HG03575 (cell line): ENCODE measurements at regions not wholly inside any gene's neighbourhood (a gene's known extent, or its start where the extent isn't known, plus 50 kb on each side); places are given as distances from the start of the nearest gene placed in this dataset.

Source experiments
- ATAC-seq: cut with Tn5 transposase; IDR thresholded peaks from one replicate; pipeline ENCODE4 v1.9.1; 2021; ENCODE audit not compliant: unreplicated experiment, insufficient number of reproducible peaks, low FRiP score; ENCODE audit errors: extremely low read depth

GRCh38 chr18:44187090-44187489 is 493.6 kb upstream of the SETBP1 start:
- ATAC-seq, result no peak

- ATAC-seq, result no peak
Measured at GRCh38 chr18:44195394-44196140, 485.1 kb upstream of the SETBP1 start.

- ATAC-seq, result no peak
Measured at GRCh38 chr18:44197832-44198611, 482.7 kb upstream of the SETBP1 start.

- no peak for ATAC-seq
Measured at GRCh38 chr18:44198612-44199284, 481.9 kb upstream of the SETBP1 start.

- no peak for ATAC-seq
Measured at GRCh38 chr18:44213293-44213692, 467.4 kb upstream of the SETBP1 start.

GRCh38 chr18:44214396-44214795 is 466.3 kb upstream of the SETBP1 start:
- ATAC-seq, result no peak

- ATAC-seq, result no peak
Measured at GRCh38 chr18:44216169-44216568, 464.5 kb upstream of the SETBP1 start.

GRCh38 chr18:44227501-44227900 is 453.2 kb upstream of the SETBP1 start:
- ATAC-seq, result no peak

GRCh38 chr18:44229693-44230108 is 451.0 kb upstream of the SETBP1 start:
- ATAC-seq, result no peak

GRCh38 chr18:44231936-44232335 is 448.8 kb upstream of the SETBP1 start:
- ATAC-seq, result no peak

GRCh38 chr18:44232500-44232899 is 448.2 kb upstream of the SETBP1 start:
- no peak for ATAC-seq

GRCh38 chr18:44238454-44238853 is 442.2 kb upstream of the SETBP1 start:
- ATAC-seq, result no peak

- ATAC-seq, result no peak
Measured at GRCh38 chr18:44238911-44239310, 441.8 kb upstream of the SETBP1 start.

- no peak for ATAC-seq
Measured at GRCh38 chr18:44241020-44241419, 439.7 kb upstream of the SETBP1 start.

GRCh38 chr18:44245019-44245418 is 435.7 kb upstream of the SETBP1 start:
- ATAC-seq, result no peak

GRCh38 chr18:44246001-44246400 is 434.7 kb upstream of the SETBP1 start:
- no peak for ATAC-seq

GRCh38 chr18:44258086-44258485 is 422.6 kb upstream of the SETBP1 start:
- no peak for ATAC-seq

GRCh38 chr18:44258576-44258975 is 422.1 kb upstream of the SETBP1 start:
- no peak for ATAC-seq

- no peak for ATAC-seq
Measured at GRCh38 chr18:44259610-44260009, 421.1 kb upstream of the SETBP1 start.

GRCh38 chr18:44265437-44265836 is 415.3 kb upstream of the SETBP1 start:
- no peak for ATAC-seq
